Testis (tissue), 2 donors: ENCODE measurements at regions not wholly inside any gene's neighbourhood (a gene's known extent, or its start where the extent isn't known, plus 50 kb on each side); places are given as distances from the start of the nearest gene placed in this dataset.

Source experiments
- DNase-seq: peaks from one replicate; pipeline ENCODE4 v3.0.0-alpha.2; 2019
- H3K27ac ChIP-seq, 2 donors: fragments of 200-600 bp; sonication (generic); one replicate each; pipeline ENCODE4 v1.5.1; 2019
- H3K27me3 ChIP-seq: fragments of 200-600 bp; sonication (generic); one replicate; pipeline ENCODE4 v1.5.1; 2019
- H3K36me3 ChIP-seq: fragments of 200-600 bp; sonication (generic); one replicate; pipeline ENCODE4 v1.5.1; 2017; ENCODE audit warnings: low read depth; ENCODE audit errors: missing control alignments
- H3K4me1 ChIP-seq: fragments of 200-600 bp; sonication (generic); one replicate; pipeline ENCODE4 v1.5.1; 2019
- H3K4me3 ChIP-seq, 2 donors: fragments of 200-600 bp; sonication (generic); one replicate each; pipeline ENCODE4 v1.5.1; 2017 to 2019
- H3K9me3 ChIP-seq: fragments of 200-600 bp; sonication (generic); one replicate; pipeline ENCODE4 v1.5.1; 2017
- POLR2A ChIP-seq: fragments of 450-650 bp; IDR thresholded peaks from one replicate; pipeline ENCODE4 v1.6.1; 2017; ENCODE audit warnings: antibody characterized with exemption, mild to moderate bottlenecking, moderate library complexity
- WGBS, 2 donors: methylation state at CpG; one replicate each; pipeline ENCODE4 v1.1.5; 2018; 5-methylcytosine and 5-hydroxymethylcytosine counted together
- intact Hi-C: fragments of 100-400 bp; cut with DNase I; formaldehyde crosslinking; loops from one replicate; pipeline ENCODE4 v1.15.1; 2023; ENCODE audit warnings: low total_unique reads
- TF ChIP-seq, protein P1 (sequence below), 3 experiments: fragments of 450-650 bp in 2 of 3; fragments of 200-600 bp in 1 of 3; sonication (generic) in 1 of 3; IDR thresholded peaks; one replicate each; pipeline ENCODE4 v1.5.1; 2016 to 2019; ENCODE audit warnings: antibody characterized with exemption in 3 of 3, mild to moderate bottlenecking in 2 of 3, moderate library complexity in 1 of 3

DNA sequence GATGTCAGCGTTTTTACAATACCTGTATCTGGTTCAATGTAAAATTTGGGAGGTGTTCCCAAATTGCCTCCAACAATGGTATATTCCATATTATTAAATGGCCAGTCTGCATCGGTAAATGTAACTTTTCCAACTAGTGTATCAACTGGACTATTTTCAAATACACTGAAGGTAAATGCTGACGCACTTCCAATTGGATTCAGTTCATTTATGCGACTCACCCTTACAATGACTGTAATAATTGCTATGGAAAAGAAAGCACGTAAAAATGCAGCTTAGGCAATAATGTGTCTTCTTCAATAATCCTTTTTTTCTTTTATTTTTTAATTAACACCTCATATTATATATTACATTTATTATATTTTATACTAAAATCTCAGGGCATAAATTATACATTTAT, 209.1 kb downstream of the HGF start:
- Histone ChIP-seq H3K4me3 (no peak overlapping the region), H3K4me1 (no peaks in the 10 kb centered on the region), H3K9me3 (no peaks in the 10 kb centered on the region), H3K36me3 (no peaks in the 10 kb centered on the region), H3K27ac (no peak overlapping the region), H3K27me3 (no peaks in the 10 kb centered on the region)
- WGBS, 2 donors, result 88 to 89% methylated on average over 5 of the region's 5 CpGs
- TF ChIP-seq, protein P1, sequence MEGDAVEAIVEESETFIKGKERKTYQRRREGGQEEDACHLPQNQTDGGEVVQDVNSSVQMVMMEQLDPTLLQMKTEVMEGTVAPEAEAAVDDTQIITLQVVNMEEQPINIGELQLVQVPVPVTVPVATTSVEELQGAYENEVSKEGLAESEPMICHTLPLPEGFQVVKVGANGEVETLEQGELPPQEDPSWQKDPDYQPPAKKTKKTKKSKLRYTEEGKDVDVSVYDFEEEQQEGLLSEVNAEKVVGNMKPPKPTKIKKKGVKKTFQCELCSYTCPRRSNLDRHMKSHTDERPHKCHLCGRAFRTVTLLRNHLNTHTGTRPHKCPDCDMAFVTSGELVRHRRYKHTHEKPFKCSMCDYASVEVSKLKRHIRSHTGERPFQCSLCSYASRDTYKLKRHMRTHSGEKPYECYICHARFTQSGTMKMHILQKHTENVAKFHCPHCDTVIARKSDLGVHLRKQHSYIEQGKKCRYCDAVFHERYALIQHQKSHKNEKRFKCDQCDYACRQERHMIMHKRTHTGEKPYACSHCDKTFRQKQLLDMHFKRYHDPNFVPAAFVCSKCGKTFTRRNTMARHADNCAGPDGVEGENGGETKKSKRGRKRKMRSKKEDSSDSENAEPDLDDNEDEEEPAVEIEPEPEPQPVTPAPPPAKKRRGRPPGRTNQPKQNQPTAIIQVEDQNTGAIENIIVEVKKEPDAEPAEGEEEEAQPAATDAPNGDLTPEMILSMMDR (IDR thresholded peaks at IDR 0.05), result no peak
- no peak for TF ChIP-seq POLR2A
- intact Hi-C loops, result no loop called here
- DNase-seq, result no peak

DNA sequence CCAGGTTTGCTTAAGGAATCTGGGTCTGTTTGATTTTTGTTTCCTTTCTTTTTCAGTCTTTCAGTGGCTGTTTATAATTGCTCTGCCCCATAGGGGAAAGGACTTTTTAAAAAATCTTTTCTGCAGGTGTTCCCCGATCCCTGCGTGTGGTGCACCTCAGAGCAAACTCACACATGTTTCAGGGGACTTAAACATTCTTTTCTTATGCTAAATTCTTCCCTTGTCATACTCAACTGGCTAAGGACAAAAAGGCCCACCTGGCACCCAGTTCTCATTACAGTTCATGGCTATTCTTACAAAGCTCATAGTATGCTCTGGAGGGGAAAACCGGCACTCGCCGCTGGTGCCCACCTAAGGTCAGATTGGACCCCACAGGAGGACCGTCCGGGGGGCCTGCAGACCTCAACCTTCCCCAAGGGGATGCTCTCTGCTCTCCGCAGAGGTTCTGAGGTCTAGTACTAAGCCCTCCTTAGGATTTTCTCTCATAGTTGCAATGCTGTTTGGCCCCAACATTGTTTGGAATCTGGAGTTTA, 220.3 kb downstream of the HGF start:
- no peak for TF ChIP-seq POLR2A
- TF ChIP-seq, protein P1 (IDR thresholded peaks at IDR 0.05), result no peak
- no peaks in the 10 kb centered on the region for H3K27me3 ChIP-seq
- no peaks in the 10 kb centered on the region for H3K4me1 ChIP-seq
- H3K4me3 ChIP-seq, result no peak overlapping the region
- H3K9me3 ChIP-seq, result no peaks in the 10 kb centered on the region
- WGBS, 2 donors, result 59 to 78% methylated on average over 7 to 8 of the region's 8 CpGs
- H3K36me3 ChIP-seq, result no peaks in the 10 kb centered on the region
- intact Hi-C loops, result no loop called here
- no peak overlapping the region for H3K27ac ChIP-seq
- no peak for DNase-seq

DNA sequence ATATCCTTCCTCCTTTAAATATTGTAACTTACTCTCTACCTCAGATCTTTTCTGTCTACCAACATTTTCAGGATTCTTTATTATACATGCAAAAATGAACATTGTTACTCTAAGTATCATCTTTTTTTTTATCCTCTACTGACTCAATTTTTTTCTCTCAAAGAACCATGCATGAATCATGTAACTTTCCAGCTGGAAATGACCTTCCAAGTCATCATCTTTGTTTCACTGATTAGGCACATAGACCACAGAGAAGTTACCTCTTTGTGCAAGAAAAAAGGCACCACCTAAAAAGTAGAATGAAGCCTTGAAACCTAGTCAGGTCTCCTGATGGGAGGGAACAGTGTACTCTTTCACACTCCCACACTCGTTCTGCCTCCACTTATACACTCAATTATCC, 234.9 kb downstream of the HGF start:
- no peak overlapping the region for H3K27ac ChIP-seq
- no peaks in the 10 kb centered on the region for H3K9me3 ChIP-seq
- DNase-seq, result no peak
- TF ChIP-seq, protein P1 (IDR thresholded peaks at IDR 0.05), result no peak
- no peak for TF ChIP-seq POLR2A
- H3K4me3 ChIP-seq, result no peak overlapping the region
- no peaks in the 10 kb centered on the region for H3K27me3 ChIP-seq
- intact Hi-C loops, result no loop called here
- 74 to 93% methylated on average over 1 of the region's 1 CpG for WGBS, 2 donors
- no peaks in the 10 kb centered on the region for H3K4me1 ChIP-seq
- no peaks in the 10 kb centered on the region for H3K36me3 ChIP-seq

DNA sequence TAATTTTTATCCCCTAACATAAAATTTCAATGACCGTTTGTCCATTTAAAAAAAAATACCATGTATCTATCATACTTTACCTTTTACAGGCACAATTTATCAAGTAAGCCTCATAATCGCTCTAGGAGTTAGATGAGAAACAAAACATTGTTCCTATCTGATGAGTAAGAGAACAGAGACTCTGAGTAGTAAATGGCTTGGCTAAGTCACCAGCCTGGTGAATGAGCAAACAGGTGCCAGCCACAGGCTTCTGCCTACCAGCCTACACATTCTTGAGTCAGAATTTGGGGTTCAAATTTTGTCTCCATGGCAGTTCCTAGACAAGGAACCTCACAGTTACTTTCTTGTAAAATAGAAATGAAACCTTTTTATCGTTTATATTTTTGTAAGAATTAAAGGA, 235.4 kb downstream of the HGF start:
- DNase-seq, result no peak
- 73 to 77% methylated on average over 3 of the region's 3 CpGs for WGBS, 2 donors
- Histone ChIP-seq H3K9me3 (no peaks in the 10 kb centered on the region), H3K4me1 (no peaks in the 10 kb centered on the region), H3K27me3 (no peaks in the 10 kb centered on the region), H3K36me3 (no peaks in the 10 kb centered on the region), H3K4me3 (no peak overlapping the region), H3K27ac (no peak overlapping the region)
- intact Hi-C loops, result no loop called here
- TF ChIP-seq POLR2A, result no peak
- TF ChIP-seq, protein P1 (IDR thresholded peaks at IDR 0.05), result no peak

DNA sequence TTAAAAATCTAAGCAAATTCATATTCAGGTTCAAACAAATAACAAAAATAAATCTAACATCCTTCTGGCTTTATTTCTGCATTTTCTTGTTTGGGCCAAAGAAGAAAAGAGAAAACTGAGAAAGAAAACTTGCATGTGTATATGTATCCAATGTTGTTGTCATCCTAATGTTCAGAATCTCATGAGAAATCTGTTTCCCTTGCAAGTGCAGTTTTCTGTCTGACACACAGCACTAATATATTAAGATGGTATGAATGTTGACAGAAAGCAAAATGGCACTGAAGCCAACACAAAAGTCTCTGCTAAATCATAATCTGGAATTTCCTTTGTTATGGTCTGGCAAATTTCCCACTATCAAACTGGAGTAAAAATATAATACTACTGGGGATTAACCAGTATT, 235.9 kb downstream of the HGF start:
- DNase-seq, result no peak
- Histone ChIP-seq H3K27ac (no peak overlapping the region), H3K4me1 (no peaks in the 10 kb centered on the region), H3K27me3 (no peaks in the 10 kb centered on the region), H3K36me3 (no peaks in the 10 kb centered on the region), H3K4me3 (no peak overlapping the region), H3K9me3 (no peaks in the 10 kb centered on the region)
- intact Hi-C loops, result no loop called here
- no peak for TF ChIP-seq POLR2A
- TF ChIP-seq, protein P1 (IDR thresholded peaks at IDR 0.05), result no peak
